H1 (cell line): ENCODE measurements at regions not wholly inside any gene's neighbourhood (a gene's known extent, or its start where the extent isn't known, plus 50 kb on each side); places are given as distances from the start of the nearest gene placed in this dataset.

Experiments used
- ASH2L ChIP-seq: fragments of 200-600, 300-600 bp; sonication (generic); IDR thresholded peaks from one replicate; pipeline ENCODE4 v1.7.1; 2017; ENCODE audit warnings: low read length
- BCL11A ChIP-seq, 2 experiments: IDR thresholded peaks; one replicate each; pipeline ENCODE4 v1.6.1; 2011; ENCODE audit warnings: low read depth in 2 of 2, low read length in 2 of 2, mild to moderate bottlenecking in 2 of 2
- CTCF ChIP-seq, 3 experiments: IDR thresholded peaks; 1 replicate in 2 of 3; 2 replicates in 1 of 3; pipeline versions ENCODE4 v1.5.1 to v1.6.1; 2011; ENCODE audit warnings: low read length in 3 of 3, mild to moderate bottlenecking in 3 of 3, inconsistent platforms in 2 of 3, low read depth in 1 of 3, moderate library complexity in 1 of 3; ENCODE audit not compliant: insufficient read depth in 1 of 3; ENCODE audit errors: control extremely low read depth in 1 of 3
- EP300 ChIP-seq, 2 experiments: IDR thresholded peaks; 1 replicate in 1 of 2; 2 replicates in 1 of 2; pipeline ENCODE4 v1.6.1; 2011 to 2012; ENCODE audit warnings: low read depth in 2 of 2, low read length in 2 of 2, mild to moderate bottlenecking in 2 of 2, borderline replicate concordance in 1 of 2, inconsistent platforms in 1 of 2, moderate library complexity in 1 of 2
- EZH2 ChIP-seq: fragments of 200-600 bp; sonication (generic); IDR thresholded peaks from 2 replicates; pipeline ENCODE4 v1.7.1; 2012; ENCODE audit warnings: low read depth, mild to moderate bottlenecking, moderate library complexity, low read length, inconsistent platforms; ENCODE audit not compliant: severe bottlenecking
- JUN ChIP-seq: IDR thresholded peaks from 2 replicates; pipeline ENCODE4 v1.6.1; 2011; ENCODE audit warnings: low read depth, mild to moderate bottlenecking, improper control_type of control experiment, low read length
- MAX ChIP-seq: IDR thresholded peaks from 2 replicates; pipeline ENCODE4 v1.6.1; 2012; ENCODE audit warnings: inconsistent platforms
- SUZ12 ChIP-seq: fragments of 200-600 bp; sonication (generic); IDR thresholded peaks from 2 replicates; pipeline ENCODE4 v1.6.1; 2012; ENCODE audit warnings: mild to moderate bottlenecking, inconsistent platforms, low read length, moderate library complexity, mixed read lengths
- TBP ChIP-seq: IDR thresholded peaks from 2 replicates; pipeline ENCODE4 v1.6.1; 2011; ENCODE audit warnings: low read depth, low read length, improper control_type of control experiment
- USF2 ChIP-seq: IDR thresholded peaks from 2 replicates; pipeline ENCODE4 v1.6.1; 2011; ENCODE audit warnings: low read length, improper control_type of control experiment

GRCh38 chr5:120790339-120790738, 326.2 kb downstream of the PRR16 start:
- TF ChIP-seq JUN (no peak), CTCF (IDR thresholded peaks at IDR 0.05; ENCODE audit: control extremely low read depth in 1 of 3, insufficient read depth in 1 of 3, low read depth in 1 of 3, low read length in 3 of 3) (no peak), EZH2 (no peak), ASH2L (no peak), EP300 (IDR thresholded peaks at IDR 0.05; ENCODE audit: borderline replicate concordance in 1 of 2, low read depth in 2 of 2, low read length in 2 of 2) (no peak), TBP (no peak), SUZ12 (no peak), USF2 (no peak), MAX (no peak), BCL11A (IDR thresholded peaks at IDR 0.05; ENCODE audit: low read depth in 2 of 2, low read length in 2 of 2) (no peak)
